PC-3 (cell line): ENCODE measurements at regions not wholly inside any gene's neighbourhood (a gene's known extent, or its start where the extent isn't known, plus 50 kb on each side); places are given as distances from the start of the nearest gene placed in this dataset.

Source experiments
- CTCF ChIP-seq: fragments of 300-600 bp; sonication (generic); conservative IDR thresholded peaks from 2 replicates; pipeline ENCODE4 v1.5.1; 2017; ENCODE audit warnings: antibody characterized with exemption, low read depth, mild to moderate bottlenecking, low read length
- EZH2 ChIP-seq: fragments of 300-600 bp; sonication (generic); IDR thresholded peaks from one replicate; pipeline ENCODE4 v1.6.1; 2017; ENCODE audit warnings: antibody characterized with exemption, mild to moderate bottlenecking, low read length; ENCODE audit not compliant: unreplicated experiment

- no peak for TF ChIP-seq CTCF
- no peak for TF ChIP-seq EZH2
Measured at GRCh38 chr4:43402393-43402792, 509.9 kb downstream of the GRXCR1 start.
